ENCODE measurements at regions not wholly inside any gene's neighbourhood (a gene's known extent, or its start where the extent isn't known, plus 50 kb on each side); places are given as distances from the start of the nearest gene placed in this dataset.

DNA sequence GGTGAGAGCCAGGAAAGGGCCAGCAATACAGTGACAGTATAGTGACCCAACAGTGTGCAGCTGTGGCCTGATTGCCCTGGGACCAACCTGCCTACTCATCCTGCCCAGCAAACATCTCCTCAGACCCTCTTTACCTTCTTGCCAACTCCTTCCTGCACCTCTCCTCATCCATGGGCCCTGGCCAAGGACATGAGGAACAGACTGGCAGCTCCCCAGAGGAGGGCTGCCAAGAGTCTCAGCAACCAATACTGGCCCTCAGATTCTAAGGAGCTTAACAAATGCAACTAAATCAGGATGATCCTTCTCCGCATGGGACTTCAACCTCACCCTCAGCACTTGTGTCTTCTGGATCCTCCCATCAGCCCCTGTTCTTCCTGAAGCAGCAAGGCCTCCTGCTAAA lies 77.0 kb downstream of the RPL27A start (continued):
- TF ChIP-seq JUN (IDR thresholded peaks at IDR 0.05; ENCODE audit: borderline replicate concordance, low read depth, low read length) (no peak), JUN (CRISPR knock-in tag; IDR thresholded peaks at IDR 0.05; ENCODE audit: borderline replicate concordance) (no peak), MYC (IDR thresholded peaks at IDR 0.05; ENCODE audit: low read depth, low read length) (no peak), MYC (CRISPR knock-in tag; IDR thresholded peaks at IDR 0.05; ENCODE audit: borderline replicate concordance, low read depth) (no peak), PHF20 (IDR thresholded peaks at IDR 0.05; ENCODE audit: partially characterized antibody) (no peak), NONO (IDR thresholded peaks at IDR 0.05; ENCODE audit: low read depth in 2 of 2, low read length in 1 of 2) (no peak)
- TF ChIP-seq, protein P1, sequence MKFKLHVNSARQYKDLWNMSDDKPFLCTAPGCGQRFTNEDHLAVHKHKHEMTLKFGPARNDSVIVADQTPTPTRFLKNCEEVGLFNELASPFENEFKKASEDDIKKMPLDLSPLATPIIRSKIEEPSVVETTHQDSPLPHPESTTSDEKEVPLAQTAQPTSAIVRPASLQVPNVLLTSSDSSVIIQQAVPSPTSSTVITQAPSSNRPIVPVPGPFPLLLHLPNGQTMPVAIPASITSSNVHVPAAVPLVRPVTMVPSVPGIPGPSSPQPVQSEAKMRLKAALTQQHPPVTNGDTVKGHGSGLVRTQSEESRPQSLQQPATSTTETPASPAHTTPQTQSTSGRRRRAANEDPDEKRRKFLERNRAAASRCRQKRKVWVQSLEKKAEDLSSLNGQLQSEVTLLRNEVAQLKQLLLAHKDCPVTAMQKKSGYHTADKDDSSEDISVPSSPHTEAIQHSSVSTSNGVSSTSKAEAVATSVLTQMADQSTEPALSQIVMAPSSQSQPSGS (CRISPR knock-in tag; IDR thresholded peaks at IDR 0.05), result no peak

DNA sequence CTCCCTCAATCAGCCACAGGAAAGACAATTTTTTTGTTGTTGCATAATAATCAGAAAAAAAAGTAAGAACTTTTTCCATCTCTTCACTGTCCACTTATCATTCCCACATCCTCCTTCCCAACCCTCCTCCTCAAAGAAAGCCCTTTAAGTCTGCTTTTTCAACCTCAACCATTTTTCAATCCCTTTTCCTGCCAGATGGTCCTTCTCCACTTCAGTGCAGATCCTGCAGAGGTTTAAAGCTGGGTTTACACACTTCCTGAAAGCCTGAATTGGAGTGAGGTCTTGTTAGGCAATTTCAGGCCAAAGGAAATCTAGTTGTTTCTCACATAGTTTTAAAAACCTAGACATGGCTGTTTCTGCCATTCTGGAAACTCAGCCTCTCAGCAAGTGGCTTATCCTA lies 78.3 kb downstream of the RPL27A start:
- in situ Hi-C loops (cut with MboI) (no loop called here), intact Hi-C loops (cut with micrococcal nuclease) (no loop called here)
- Histone ChIP-seq H3K9ac (ENCODE audit: insufficient read depth in 1 of 2, low read depth in 2 of 2, low read length in 2 of 2) (no peak overlapping the region), H3K4me3 (no peak overlapping the region), H3K27ac (ENCODE audit: extremely low read depth, low read depth, low read length) (no peak overlapping the region), H3K79me2 (ENCODE audit: control insufficient read depth, insufficient read depth, low read length) (no peaks in the 10 kb centered on the region), H3K9me3 (replicated peaks; ENCODE audit: control insufficient read depth, insufficient read depth, low read depth, low read length) (no peaks in the 10 kb centered on the region), H3K36me3 (ENCODE audit: control insufficient read depth, insufficient read depth, low read length) (no peaks in the 10 kb centered on the region), H3K27me3 (ENCODE audit: control insufficient read depth in 2 of 2, insufficient read depth in 2 of 2, low read length in 2 of 2) (peaks cover 42 to 46% of the 10 kb centered on the region in 2 experiments), H3K4me1 (replicated peaks in 1 of 2; ENCODE audit: control insufficient read depth in 2 of 2, insufficient read depth in 2 of 2, low read length in 2 of 2) (no peaks in the 10 kb centered on the region), H4K20me1 (replicated peaks; ENCODE audit: control insufficient read depth, insufficient read depth, low read length) (no peaks in the 10 kb centered on the region), H3K4me2 (ENCODE audit: insufficient read depth, low read length) (no peak overlapping the region), H3K9me1 (ENCODE audit: control insufficient read depth, insufficient read depth, low read length) (no peaks in the 10 kb centered on the region), H2AFZ (ENCODE audit: low read depth, low read length) (no peak overlapping the region)
- no peak for FAIRE-seq
- POLR2A ChIA-PET, result interaction anchor here (0.8 kb wide), 1 partner anchor 31 kb away, joined by 3 read pairs; no protein-coding TSS in a partner anchor
- TF ChIP-seq CBX8 (IDR thresholded peaks at IDR 0.05; ENCODE audit: borderline replicate concordance, extremely low read depth, low read depth, low read length, poor library complexity, severe bottlenecking), result no peak
- TF ChIP-seq, protein P2, sequence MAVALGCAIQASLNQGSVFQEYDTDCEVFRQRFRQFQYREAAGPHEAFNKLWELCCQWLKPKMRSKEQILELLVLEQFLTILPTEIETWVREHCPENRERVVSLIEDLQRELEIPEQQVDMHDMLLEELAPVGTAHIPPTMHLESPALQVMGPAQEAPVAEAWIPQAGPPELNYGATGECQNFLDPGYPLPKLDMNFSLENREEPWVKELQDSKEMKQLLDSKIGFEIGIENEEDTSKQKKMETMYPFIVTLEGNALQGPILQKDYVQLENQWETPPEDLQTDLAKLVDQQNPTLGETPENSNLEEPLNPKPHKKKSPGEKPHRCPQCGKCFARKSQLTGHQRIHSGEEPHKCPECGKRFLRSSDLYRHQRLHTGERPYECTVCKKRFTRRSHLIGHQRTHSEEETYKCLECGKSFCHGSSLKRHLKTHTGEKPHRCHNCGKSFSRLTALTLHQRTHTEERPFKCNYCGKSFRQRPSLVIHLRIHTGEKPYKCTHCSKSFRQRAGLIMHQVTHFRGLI (CRISPR knock-in tag; IDR thresholded peaks at IDR 0.05), result no peak
- TF ChIP-seq SPI1 (IDR thresholded peaks at IDR 0.05; ENCODE audit: borderline replicate concordance, low read depth, low read length), result no peak
- TF ChIP-seq ZNF766 (CRISPR knock-in tag; conservative IDR thresholded peaks at IDR 0.05), result no peak
- no peak for TF ChIP-seq ZNF764 (CRISPR knock-in tag; IDR thresholded peaks at IDR 0.05; ENCODE audit: low read depth)
- TF ChIP-seq CEBPG (CRISPR knock-in tag; IDR thresholded peaks at IDR 0.05), result no peak
- 0 out of 4 replicates have a peak, but pooled peaks of 1 of the 2 experiments have one; percentile 21 for TF ChIP-seq CEBPG (tag; conservative IDR thresholded peaks at IDR 0.05 in 1 of 2, IDR thresholded peaks at IDR 0.05 in 1 of 2)
- TF ChIP-seq, protein P3, sequence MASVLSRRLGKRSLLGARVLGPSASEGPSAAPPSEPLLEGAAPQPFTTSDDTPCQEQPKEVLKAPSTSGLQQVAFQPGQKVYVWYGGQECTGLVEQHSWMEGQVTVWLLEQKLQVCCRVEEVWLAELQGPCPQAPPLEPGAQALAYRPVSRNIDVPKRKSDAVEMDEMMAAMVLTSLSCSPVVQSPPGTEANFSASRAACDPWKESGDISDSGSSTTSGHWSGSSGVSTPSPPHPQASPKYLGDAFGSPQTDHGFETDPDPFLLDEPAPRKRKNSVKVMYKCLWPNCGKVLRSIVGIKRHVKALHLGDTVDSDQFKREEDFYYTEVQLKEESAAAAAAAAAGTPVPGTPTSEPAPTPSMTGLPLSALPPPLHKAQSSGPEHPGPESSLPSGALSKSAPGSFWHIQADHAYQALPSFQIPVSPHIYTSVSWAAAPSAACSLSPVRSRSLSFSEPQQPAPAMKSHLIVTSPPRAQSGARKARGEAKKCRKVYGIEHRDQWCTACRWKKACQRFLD (CRISPR knock-in tag; IDR thresholded peaks at IDR 0.05), result no peak
- CTCF ChIA-PET (ENCODE audit: low intra/inter-chr PET ratio), result no interaction called here
- no TSS peak for BruUV-seq (replicated peaks)
- no peak for ATAC-seq
- DNase-seq (ENCODE audit: extremely low read depth in 1 of 4, low spot score in 3 of 4), result no peak

Measured in K562 (cell line).